Suppressor macrophage treated with lipopolysaccharide for 4 hours (primary cell): ENCODE measurements at regions not wholly inside any gene's neighbourhood (a gene's known extent, or its start where the extent isn't known, plus 50 kb on each side); places are given as distances from the start of the nearest gene placed in this dataset.
A peak's percentile ranks its signal among the peaks of the same experiment; 100 is the strongest.

Source experiments
- DNase-seq: peaks from one replicate; pipeline ENCODE4 v3.0.0-alpha.2; 2020

- DNase-seq = peak; percentile 62
Measured at GRCh38 chr11:130617001-130617400, 168.6 kb downstream of the ADAMTS15 start.

GRCh38 chr11:130620548-130620947 lies 172.1 kb downstream of the ADAMTS15 start:
- no peak for DNase-seq

GRCh38 chr11:130622141-130622542 lies 173.7 kb downstream of the ADAMTS15 start:
- DNase-seq = no peak

GRCh38 chr11:130623670-130624668 lies 175.5 kb downstream of the ADAMTS15 start:
- DNase-seq = no peak

DNA sequence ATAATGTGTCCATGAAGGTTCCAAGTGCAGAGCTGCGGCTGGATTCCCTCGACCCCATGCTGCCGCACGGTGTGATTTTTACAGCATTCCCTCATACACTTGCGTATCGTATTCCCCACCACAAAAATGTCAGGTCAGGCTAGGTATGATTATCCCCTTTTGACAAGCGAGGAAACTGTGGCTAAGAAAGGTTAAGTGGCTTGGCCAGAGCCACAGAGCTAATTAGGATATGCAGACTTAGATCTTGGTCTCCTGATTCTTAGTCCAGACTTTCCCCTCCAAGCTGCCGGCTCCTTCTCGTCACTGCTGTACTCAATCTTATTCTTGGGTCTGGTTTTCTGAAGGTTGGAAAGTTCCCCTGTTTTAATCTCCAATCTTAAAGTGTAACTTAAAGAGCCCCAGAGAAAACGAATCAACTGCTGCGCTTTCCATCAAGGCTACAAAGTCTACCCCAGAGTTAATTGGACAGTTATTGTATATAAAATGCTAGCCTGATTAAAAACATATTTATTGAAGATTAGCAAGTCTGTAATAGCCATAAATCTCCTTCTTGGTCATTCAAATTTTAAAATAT lies 176.6 kb downstream of the ADAMTS15 start:
- no peak for DNase-seq

GRCh38 chr11:130625578-130626306 lies 177.3 kb downstream of the ADAMTS15 start:
- DNase-seq = no peak

DNA sequence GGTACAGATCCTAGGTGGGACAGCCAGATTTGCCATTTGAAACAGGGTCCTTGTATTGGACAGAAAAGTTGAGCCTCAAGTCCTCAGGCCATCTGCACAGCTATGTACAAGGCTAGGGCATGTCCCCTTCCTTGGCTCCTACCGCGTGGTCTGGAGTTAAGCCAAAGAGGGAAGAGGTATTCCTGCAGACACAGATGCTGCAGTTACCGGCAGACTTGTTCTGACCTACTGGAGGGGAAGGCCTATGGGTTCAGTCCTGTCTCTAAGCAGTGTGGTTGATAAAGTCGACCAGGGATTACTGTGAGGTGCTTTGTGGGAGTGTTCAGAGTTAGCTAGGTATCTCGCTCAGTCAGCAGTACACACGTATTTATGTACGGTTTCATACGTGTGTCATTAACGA lies 180.6 kb downstream of the ADAMTS15 start:
- no peak for DNase-seq

DNA sequence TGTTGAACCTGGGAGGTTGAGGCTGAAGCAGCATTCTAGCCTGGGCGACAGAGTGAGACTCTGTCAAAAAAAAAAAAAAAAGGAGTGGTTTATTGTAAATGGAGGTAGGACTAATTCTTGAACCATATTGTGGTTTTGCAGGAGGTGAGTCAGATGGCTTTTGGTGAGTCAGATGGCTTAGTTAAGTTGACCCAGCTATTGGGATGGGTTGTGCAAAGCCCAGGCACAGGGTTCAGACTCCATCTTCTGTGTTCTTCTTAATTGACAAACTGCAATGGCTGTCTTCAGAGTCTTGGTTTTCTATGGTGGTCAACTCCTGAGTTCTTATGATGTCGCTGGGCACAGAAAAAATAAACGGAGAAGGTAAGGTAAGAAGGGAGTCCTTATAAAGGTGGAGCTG lies 182.7 kb downstream of the ADAMTS15 start:
- peak; percentile 47 for DNase-seq

GRCh38 chr11:130633466-130633865 lies 185.0 kb downstream of the ADAMTS15 start:
- no peak for DNase-seq

GRCh38 chr11:130634186-130634585 lies 185.7 kb downstream of the ADAMTS15 start:
- no peak for DNase-seq

DNA sequence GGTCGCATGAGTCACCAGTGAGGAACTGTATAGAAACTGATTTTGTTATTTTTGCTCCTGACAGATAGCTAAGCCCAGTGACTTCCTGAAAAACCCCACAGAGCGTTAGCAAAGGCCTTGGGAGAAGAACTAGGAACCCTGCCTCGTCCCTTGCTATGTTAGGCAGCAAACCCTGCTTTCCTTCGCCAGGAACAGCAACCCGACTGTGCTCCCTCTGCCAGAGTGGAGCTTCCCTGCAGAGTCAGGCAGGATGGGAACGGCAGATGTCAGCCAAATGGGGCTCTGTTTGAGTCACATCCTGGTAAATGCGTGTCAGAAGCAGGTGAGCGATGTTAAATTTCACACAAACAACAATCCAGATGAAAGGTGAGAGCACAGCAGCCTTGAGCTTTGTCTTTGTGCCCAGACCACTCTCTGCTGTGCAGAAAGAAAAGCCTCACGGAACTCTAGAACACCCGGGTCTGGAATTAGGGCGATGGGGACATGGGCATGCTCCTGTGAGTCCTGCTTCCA lies 186.6 kb downstream of the ADAMTS15 start:
- DNase-seq = no peak

- DNase-seq = no peak
Measured at GRCh38 chr11:130635937-130636630, 187.6 kb downstream of the ADAMTS15 start.

DNA sequence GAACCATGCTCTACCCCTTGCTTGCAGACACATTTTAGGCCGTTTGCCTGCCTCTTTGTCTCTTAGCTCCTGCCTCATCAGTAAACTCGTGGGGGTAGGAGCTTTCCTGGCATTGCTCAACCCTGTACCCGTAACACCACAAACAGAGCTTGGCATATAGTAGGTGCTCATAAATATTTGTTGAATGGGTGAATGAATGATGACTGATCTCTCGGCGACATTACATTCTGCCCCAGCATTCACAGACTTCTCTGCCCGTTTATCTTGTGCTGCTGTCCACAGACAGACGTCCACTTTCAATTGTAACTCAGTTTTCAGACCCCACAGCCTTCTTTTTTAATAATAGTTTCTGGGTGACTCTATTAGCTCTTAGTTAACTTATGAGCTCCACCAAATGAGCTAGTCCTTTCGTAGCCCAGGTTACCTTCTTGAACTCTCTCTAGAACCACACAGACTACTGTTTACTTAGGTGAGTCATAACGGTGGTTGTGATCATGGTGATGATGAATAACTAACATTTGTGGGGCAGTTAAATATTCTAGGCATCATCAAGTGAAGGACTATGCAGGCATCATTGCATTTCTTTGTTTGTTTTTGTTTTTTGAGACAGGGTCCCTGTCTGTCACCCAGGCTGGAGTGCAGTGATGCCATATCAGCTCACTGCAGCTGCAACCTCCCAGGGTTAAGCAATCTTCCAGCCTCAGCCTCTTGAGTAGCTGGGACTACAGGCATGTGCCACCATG lies 188.4 kb downstream of the ADAMTS15 start:
- DNase-seq = no peak

DNA sequence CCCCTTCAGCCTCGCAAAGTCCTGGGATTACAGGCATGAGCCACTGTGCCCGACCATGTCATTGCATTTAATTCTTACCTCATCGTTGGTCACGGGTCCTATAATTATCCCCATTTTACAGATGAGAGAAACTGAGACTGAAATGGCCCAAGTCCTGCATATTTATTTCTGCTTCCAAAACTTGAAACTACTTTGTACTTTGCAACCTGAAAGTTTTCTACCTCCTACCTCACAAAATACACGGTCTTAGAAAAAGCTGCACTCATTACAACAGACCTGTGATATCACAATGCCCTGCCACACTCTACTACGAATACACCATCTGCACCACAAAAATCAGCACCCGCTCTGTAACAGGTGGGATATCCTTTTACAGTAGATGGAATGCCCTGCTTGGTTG lies 189.1 kb downstream of the ADAMTS15 start:
- no peak for DNase-seq

- no peak for DNase-seq
Measured at GRCh38 chr11:130638033-130638432, 189.6 kb downstream of the ADAMTS15 start.

GRCh38 chr11:130638624-130639023 lies 190.2 kb downstream of the ADAMTS15 start:
- DNase-seq = no peak

- DNase-seq = no peak
Measured at GRCh38 chr11:130639369-130639768, 190.9 kb downstream of the ADAMTS15 start.

- DNase-seq = no peak
Measured at GRCh38 chr11:130640526-130640925, 192.1 kb downstream of the ADAMTS15 start.

GRCh38 chr11:130641876-130642275 lies 193.4 kb downstream of the ADAMTS15 start:
- no peak for DNase-seq

DNA sequence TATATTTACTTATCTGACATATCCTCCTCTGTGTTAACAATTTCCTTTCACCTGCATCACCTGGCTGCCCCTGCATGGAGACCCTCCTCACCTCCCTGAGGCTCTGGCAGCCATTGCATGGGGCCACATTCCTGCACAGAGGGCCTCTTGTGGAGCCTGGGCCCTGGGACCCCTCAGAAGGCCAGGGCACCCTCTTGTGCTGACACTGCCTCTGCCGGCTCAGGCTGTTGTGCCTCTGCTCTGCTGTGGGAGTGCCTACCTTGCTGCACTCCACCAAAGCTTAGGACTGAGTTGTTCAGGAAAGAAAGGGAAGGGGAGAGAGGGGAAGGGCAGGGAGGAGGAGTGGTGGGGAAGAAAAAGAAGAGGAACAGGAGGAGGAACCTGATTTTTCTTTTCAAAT lies 194.5 kb downstream of the ADAMTS15 start:
- DNase-seq = no peak

- no peak for DNase-seq
Measured at GRCh38 chr11:130644187-130644586, 195.7 kb downstream of the ADAMTS15 start.
